Neural cell (in vitro differentiated cells): ENCODE measurements at regions not wholly inside any gene's neighbourhood (a gene's known extent, or its start where the extent isn't known, plus 50 kb on each side); places are given as distances from the start of the nearest gene placed in this dataset.

ENCODE experiments used
- H2AFZ ChIP-seq: fragments of 200-600, 300-800 bp; sonication (generic), shearing (Covaris generic); 2 replicates; pipeline ENCODE4 v1.6.0; 2014; ENCODE audit warnings: low read depth, mild to moderate bottlenecking, antibody characterized with exemption, low read length, moderate library complexity
- H3F3A ChIP-seq: fragments of 200-600 bp; shearing (Covaris generic); 2 replicates; pipeline ENCODE4 v1.6.1; 2016; ENCODE audit warnings: mild to moderate bottlenecking, moderate library complexity, mixed read lengths, antibody characterized with exemption, low read length; ENCODE audit not compliant: insufficient read depth, poor library complexity, severe bottlenecking
- H3K27ac ChIP-seq: fragments of 200-600, 300-800 bp; sonication (generic), shearing (Covaris generic); 2 replicates; pipeline ENCODE4 v1.5.1; 2014; ENCODE audit warnings: mild to moderate bottlenecking, low read length, moderate library complexity
- H3K27me3 ChIP-seq: fragments of 300-800, 200-600 bp; sonication (generic), shearing (Covaris generic); 2 replicates; pipeline ENCODE4 v1.6.0; 2014; ENCODE audit warnings: mild to moderate bottlenecking, low read depth, low read length, moderate library complexity; ENCODE audit not compliant: insufficient read depth
- H3K36me3 ChIP-seq: fragments of 300-800, 200-600 bp; sonication (generic), shearing (Covaris generic); 2 replicates; pipeline ENCODE4 v1.5.1; 2014; ENCODE audit warnings: mild to moderate bottlenecking, antibody characterized with exemption, low read length, moderate library complexity; ENCODE audit not compliant: insufficient read depth
- H3K4me2 ChIP-seq: fragments of 300-800, 200-600 bp; sonication (generic), shearing (Covaris generic); 2 replicates; pipeline ENCODE4 v1.6.0; 2014; ENCODE audit warnings: mild to moderate bottlenecking, low read length
- H3K4me3 ChIP-seq: fragments of 300-800, 200-600 bp; sonication (generic), shearing (Covaris generic); 2 replicates; pipeline ENCODE4 v1.5.1; 2014; ENCODE audit warnings: mild to moderate bottlenecking, low read length, moderate library complexity
- H3K79me2 ChIP-seq: fragments of 200-600 bp; shearing (Covaris generic); replicated peaks from 2 replicates; pipeline ENCODE4 v1.6.0; 2014; ENCODE audit warnings: mild to moderate bottlenecking, low read length, moderate library complexity; ENCODE audit not compliant: insufficient read depth
- H3K9ac ChIP-seq: fragments of 300-800, 200-600 bp; sonication (generic), shearing (Covaris generic); 2 replicates; pipeline ENCODE4 v1.6.1; 2016; ENCODE audit warnings: mild to moderate bottlenecking, low read length, mixed read lengths
- H3K9me2 ChIP-seq: fragments of 200-600 bp; shearing (Covaris generic); 2 replicates; pipeline ENCODE4 v1.6.1; 2016; ENCODE audit warnings: mild to moderate bottlenecking, low read length, mixed read lengths; ENCODE audit not compliant: insufficient read depth
- H3K9me3 ChIP-seq: fragments of 200-600, 300-800 bp; sonication (generic), shearing (Covaris generic); 2 replicates; pipeline ENCODE4 v1.6.1; 2016; ENCODE audit warnings: mild to moderate bottlenecking, mixed run types, low read length, moderate library complexity, mixed read lengths
- H4K20me1 ChIP-seq: fragments of 200-600 bp; shearing (Covaris generic); 2 replicates; pipeline ENCODE4 v1.6.1; 2016; ENCODE audit warnings: mild to moderate bottlenecking, mixed run types; ENCODE audit not compliant: insufficient read depth
- CTCF ChIP-seq: fragments of 450-650 bp; IDR thresholded peaks from 2 replicates; pipeline ENCODE4 v1.5.1; 2014; ENCODE audit warnings: antibody characterized with exemption, mild to moderate bottlenecking, moderate library complexity; ENCODE audit not compliant: poor library complexity, severe bottlenecking
- EP300 ChIP-seq: fragments of 450-650 bp; conservative IDR thresholded peaks from 2 replicates; pipeline ENCODE4 v1.6.1; 2014; ENCODE audit warnings: antibody characterized with exemption, mild to moderate bottlenecking, moderate library complexity; ENCODE audit not compliant: poor library complexity, severe bottlenecking
- EZH2 ChIP-seq: fragments of 200-600, 300-800 bp; shearing (Covaris generic), sonication (generic); IDR thresholded peaks from 2 replicates; pipeline ENCODE4 v1.6.1; 2014; ENCODE audit warnings: antibody characterized with exemption, low read length, borderline replicate concordance, mild to moderate bottlenecking; ENCODE audit not compliant: insufficient read depth, poor library complexity, severe bottlenecking
- MXI1 ChIP-seq: fragments of 450-650 bp; conservative IDR thresholded peaks from 2 replicates; pipeline ENCODE4 v1.6.1; 2014; ENCODE audit warnings: antibody characterized with exemption, mild to moderate bottlenecking; ENCODE audit not compliant: poor library complexity, severe bottlenecking
- POLR2AphosphoS5 ChIP-seq: IDR thresholded peaks from 2 replicates; pipeline ENCODE4 v1.6.1; 2012
- RAD21 ChIP-seq: fragments of 450-650 bp; conservative IDR thresholded peaks from 2 replicates; pipeline ENCODE4 v1.6.1; 2014; ENCODE audit warnings: antibody characterized with exemption, mild to moderate bottlenecking, moderate library complexity
- REST ChIP-seq: IDR thresholded peaks from 2 replicates; pipeline ENCODE4 v1.6.1; 2012; ENCODE audit warnings: borderline replicate concordance
- SMC3 ChIP-seq: fragments of 450-650 bp; conservative IDR thresholded peaks from 2 replicates; pipeline ENCODE4 v1.6.1; 2014; ENCODE audit warnings: antibody characterized with exemption, mild to moderate bottlenecking, moderate library complexity; ENCODE audit not compliant: poor library complexity
- TAF1 ChIP-seq: IDR thresholded peaks from 2 replicates; pipeline ENCODE4 v1.6.1; 2012; ENCODE audit warnings: low read depth

GRCh38 chr3:118126751-118127150 lies 907.9 kb downstream of the IGSF11 start:
- Histone ChIP-seq H2AFZ (no peak overlapping the region), H3K36me3 (no peaks in the 10 kb centered on the region), H3K9ac (no peak overlapping the region), H3K4me3 (no peak overlapping the region), H3F3A (no peaks in the 10 kb centered on the region), H3K4me2 (no peak overlapping the region), H4K20me1 (no peaks in the 10 kb centered on the region), H3K79me2 (no peaks in the 10 kb centered on the region), H3K9me3 (no peaks in the 10 kb centered on the region), H3K9me2 (no peaks in the 10 kb centered on the region), H3K27ac (no peak overlapping the region), H3K27me3 (no peaks in the 10 kb centered on the region)
- no peak for TF ChIP-seq RAD21
- no peak for TF ChIP-seq CTCF
- TF ChIP-seq MXI1: no peak
- TF ChIP-seq REST: no peak
- TF ChIP-seq EZH2: no peak
- TF ChIP-seq TAF1: no peak
- no peak for TF ChIP-seq EP300

- Histone ChIP-seq H3K36me3 (no peaks in the 10 kb centered on the region), H3K9me2 (no peaks in the 10 kb centered on the region), H3K79me2 (no peaks in the 10 kb centered on the region), H3K4me2 (no peak overlapping the region), H3K4me3 (no peak overlapping the region), H2AFZ (no peak overlapping the region), H3K27me3 (no peaks in the 10 kb centered on the region), H3K27ac (no peak overlapping the region), H3K9me3 (no peaks in the 10 kb centered on the region), H4K20me1 (no peaks in the 10 kb centered on the region), H3F3A (no peaks in the 10 kb centered on the region), H3K9ac (no peak overlapping the region)
- no peak for TF ChIP-seq RAD21
- TF ChIP-seq POLR2AphosphoS5: no peak
- TF ChIP-seq CTCF: no peak
- no peak for TF ChIP-seq EP300
- TF ChIP-seq SMC3: no peak
- TF ChIP-seq MXI1: no peak
- TF ChIP-seq EZH2: no peak
- TF ChIP-seq REST: no peak
- TF ChIP-seq TAF1: no peak
Observed at GRCh38 chr3:118127992-118128391, 906.7 kb downstream of the IGSF11 start.
